ENCODE measurements at regions not wholly inside any gene's neighbourhood (a gene's known extent, or its start where the extent isn't known, plus 50 kb on each side); places are given as distances from the start of the nearest gene placed in this dataset.

GRCh38 chr6:170124150-170124549, 166.7 kb downstream of the DLL1 start (continued):
- TF ChIP-seq, protein P1, sequence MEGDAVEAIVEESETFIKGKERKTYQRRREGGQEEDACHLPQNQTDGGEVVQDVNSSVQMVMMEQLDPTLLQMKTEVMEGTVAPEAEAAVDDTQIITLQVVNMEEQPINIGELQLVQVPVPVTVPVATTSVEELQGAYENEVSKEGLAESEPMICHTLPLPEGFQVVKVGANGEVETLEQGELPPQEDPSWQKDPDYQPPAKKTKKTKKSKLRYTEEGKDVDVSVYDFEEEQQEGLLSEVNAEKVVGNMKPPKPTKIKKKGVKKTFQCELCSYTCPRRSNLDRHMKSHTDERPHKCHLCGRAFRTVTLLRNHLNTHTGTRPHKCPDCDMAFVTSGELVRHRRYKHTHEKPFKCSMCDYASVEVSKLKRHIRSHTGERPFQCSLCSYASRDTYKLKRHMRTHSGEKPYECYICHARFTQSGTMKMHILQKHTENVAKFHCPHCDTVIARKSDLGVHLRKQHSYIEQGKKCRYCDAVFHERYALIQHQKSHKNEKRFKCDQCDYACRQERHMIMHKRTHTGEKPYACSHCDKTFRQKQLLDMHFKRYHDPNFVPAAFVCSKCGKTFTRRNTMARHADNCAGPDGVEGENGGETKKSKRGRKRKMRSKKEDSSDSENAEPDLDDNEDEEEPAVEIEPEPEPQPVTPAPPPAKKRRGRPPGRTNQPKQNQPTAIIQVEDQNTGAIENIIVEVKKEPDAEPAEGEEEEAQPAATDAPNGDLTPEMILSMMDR (IDR thresholded peaks at IDR 0.05; ENCODE audit: control extremely low read depth in 1 of 3, insufficient read depth in 1 of 3, low read depth in 1 of 3, low read length in 3 of 3) = no peak
- no peak for TF ChIP-seq POU5F1 (IDR thresholded peaks at IDR 0.05; ENCODE audit: low read depth, low read length)

All from H1 (cell line).